ENCODE measurements at regions not wholly inside any gene's neighbourhood (a gene's known extent, or its start where the extent isn't known, plus 50 kb on each side); places are given as distances from the start of the nearest gene placed in this dataset.
A peak's percentile ranks its signal among the peaks of the same experiment; 100 is the strongest.

GRCh38 chr6:27809939-27810767 lies 102.0 kb downstream of the OR2B2 start (continued):
- TF ChIP-seq PRDM15 (CRISPR knock-in tag; IDR thresholded peaks at IDR 0.05) (no peak), RERE (CRISPR knock-in tag; IDR thresholded peaks at IDR 0.05; ENCODE audit: low read depth) (peak; percentile 45; the same call in 1 of the 2 replicates), IKZF5 (CRISPR knock-in tag; IDR thresholded peaks at IDR 0.05) (peak; percentile 96), ZNF710 (CRISPR knock-in tag; IDR thresholded peaks at IDR 0.05; ENCODE audit: borderline replicate concordance) (peak; percentile 83), ZFP36 (IDR thresholded peaks at IDR 0.05; ENCODE audit: borderline replicate concordance, low read depth, low read length, partially characterized antibody) (no peak), CEBPB (IDR thresholded peaks at IDR 0.05; ENCODE audit: borderline replicate concordance, low read depth, low read length) (no peak), ZNF382 (CRISPR knock-in tag; IDR thresholded peaks at IDR 0.05; ENCODE audit: borderline replicate concordance) (no peak), GLMP (CRISPR knock-in tag; IDR thresholded peaks at IDR 0.05; ENCODE audit: borderline replicate concordance) (no peak), MTERF4 (CRISPR knock-in tag; IDR thresholded peaks at IDR 0.05) (peak; percentile 97), ZNF724P (CRISPR knock-in tag; IDR thresholded peaks at IDR 0.05; ENCODE audit: borderline replicate concordance) (peak; percentile 94), ZNF350 (CRISPR knock-in tag; IDR thresholded peaks at IDR 0.05; ENCODE audit: borderline replicate concordance, low read depth) (peak; percentile 95; the same call in 1 of the 2 replicates), TBP (CRISPR knock-in tag; IDR thresholded peaks at IDR 0.05) (no peak)

Data from HepG2 (cell line).